Gastrocnemius medialis (tissue), 4 donors: ENCODE measurements at regions not wholly inside any gene's neighbourhood (a gene's known extent, or its start where the extent isn't known, plus 50 kb on each side); places are given as distances from the start of the nearest gene placed in this dataset.

Source experiments
- CTCF ChIP-seq, 5 experiments: fragments of 450-650 bp in 3 of 5; fragments of 200-600 bp in 2 of 5; sonication (generic) in 2 of 5; IDR thresholded peaks in 4 of 5; conservative IDR thresholded peaks in 1 of 5; 1 replicate in 4 of 5; 2 replicates in 1 of 5; pipeline ENCODE4 v1.5.1; 2016 to 2019; ENCODE audit warnings: antibody characterized with exemption in 5 of 5, mild to moderate bottlenecking in 3 of 5, moderate library complexity in 3 of 5
- POLR2A ChIP-seq, 2 donors: fragments of 450-650 bp; IDR thresholded peaks; one replicate each; pipeline ENCODE4 v1.6.1; 2017; ENCODE audit warnings: antibody characterized with exemption in 2 of 2, mild to moderate bottlenecking in 2 of 2, moderate library complexity in 2 of 2

GRCh38 chr5:96318569-96319110, 114.4 kb downstream of the PCSK1 start:
- TF ChIP-seq POLR2A (IDR thresholded peaks at IDR 0.05) (no peak), CTCF (IDR thresholded peaks at IDR 0.05 in 4 of 5, conservative IDR thresholded peaks at IDR 0.05 in 1 of 5) (no peak)
